Esophagus muscularis mucosa (tissue), 4 donors: ENCODE measurements at regions not wholly inside any gene's neighbourhood (a gene's known extent, or its start where the extent isn't known, plus 50 kb on each side); places are given as distances from the start of the nearest gene placed in this dataset.

Experiments
- DNase-seq: peaks from one replicate; pipeline ENCODE4 v3.0.0-alpha.2; 2017; ENCODE audit errors: extremely low spot score
- H3K27ac ChIP-seq, 4 donors: fragments of 200-600 bp; sonication (generic); replicated peaks in 1 of 4; 1 replicate in 3 of 4; 2 replicates in 1 of 4; pipeline ENCODE4 v1.5.1; 2016 to 2019; ENCODE audit warnings: mild to moderate bottlenecking in 1 of 4
- H3K27me3 ChIP-seq, 4 donors: fragments of 200-600 bp; sonication (generic); one replicate each; pipeline versions ENCODE4 v1.5.1 to v1.6.0; 2016 to 2019
- H3K36me3 ChIP-seq, 4 donors: fragments of 200-600 bp; sonication (generic); one replicate each; pipeline ENCODE4 v1.5.1; 2016 to 2019
- H3K4me1 ChIP-seq, 4 donors: fragments of 200-600 bp; sonication (generic); one replicate each; pipeline ENCODE4 v1.5.1; 2016 to 2019
- H3K4me3 ChIP-seq, 4 donors: fragments of 200-600 bp; sonication (generic); 1 replicate in 2 of 4; 2 replicates in 2 of 4; pipeline ENCODE4 v1.5.1; 2016 to 2019; ENCODE audit warnings: mild to moderate bottlenecking in 4 of 4, moderate library complexity in 1 of 4
- H3K9me3 ChIP-seq, 4 donors: fragments of 200-600 bp; sonication (generic); 1 replicate in 3 of 4; 2 replicates in 1 of 4; pipeline ENCODE4 v1.5.1; 2016 to 2019
- CTCF ChIP-seq, 3 experiments: fragments of 200-600 bp in 2 of 3; fragments of 450-650 bp in 1 of 3; sonication (generic) in 2 of 3; IDR thresholded peaks; one replicate each; pipeline ENCODE4 v1.5.1; 2017 to 2019; ENCODE audit warnings: antibody characterized with exemption in 3 of 3, mild to moderate bottlenecking in 2 of 3, moderate library complexity in 1 of 3
- EP300 ChIP-seq: sonication (generic); formaldehyde crosslinking; IDR thresholded peaks from one replicate; pipeline ENCODE4 v1.6.1; 2017; ENCODE audit warnings: antibody characterized with exemption
- POLR2A ChIP-seq: fragments of 450-650 bp; IDR thresholded peaks from one replicate; pipeline ENCODE4 v1.6.1; 2017; ENCODE audit warnings: antibody characterized with exemption, moderate library complexity, mild to moderate bottlenecking, low read depth
- POLR2AphosphoS5 ChIP-seq, 2 donors: sonication (generic); formaldehyde crosslinking; IDR thresholded peaks; one replicate each; pipeline ENCODE4 v1.6.1; 2017; ENCODE audit warnings: antibody characterized with exemption in 2 of 2
- WGBS: methylation state at CpG from one replicate; pipeline ENCODE4 v1.1.5; 2018; 5-methylcytosine and 5-hydroxymethylcytosine counted together
- intact Hi-C: fragments of 100-400 bp; cut with DNase I; formaldehyde crosslinking; loops from one replicate; pipeline ENCODE4 v1.15.1; 2023

GRCh38 chr5:124440471-124440870 lies 306.0 kb downstream of the ZNF608 start:
- intact Hi-C loops, result no loop called here
- TF ChIP-seq CTCF (IDR thresholded peaks at IDR 0.05), result no peak
- TF ChIP-seq POLR2AphosphoS5 (IDR thresholded peaks at IDR 0.05), result no peak
- TF ChIP-seq POLR2A, result no peak
- TF ChIP-seq EP300, result no peak
- no peaks in the 10 kb centered on the region for H3K36me3 ChIP-seq

DNA sequence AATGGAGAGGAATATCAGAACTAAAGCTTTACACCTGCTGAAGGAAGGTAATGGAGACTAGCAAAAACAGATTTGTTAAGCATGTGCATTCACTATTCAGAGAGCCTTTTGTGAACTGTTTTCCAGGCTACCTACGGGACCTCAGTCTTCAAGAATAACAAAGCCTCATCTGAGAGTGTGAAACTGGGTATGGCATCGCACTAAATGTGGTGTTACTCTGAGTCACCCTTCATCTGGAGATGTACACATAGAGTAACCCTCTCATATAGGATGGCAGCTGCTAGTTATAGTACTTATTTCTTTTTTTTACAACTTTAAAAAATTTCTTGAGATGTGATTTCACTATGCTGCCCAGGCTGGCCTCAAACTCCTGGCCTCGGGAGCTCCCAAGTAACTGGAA lies 306.8 kb downstream of the ZNF608 start:
- peaks cover 0 to 16% (median 3%) of the 10 kb centered on the region in 4 donors for H3K4me1 ChIP-seq
- TF ChIP-seq POLR2AphosphoS5 (IDR thresholded peaks at IDR 0.05) (no peak), POLR2A (no peak), EP300 (no peak), CTCF (IDR thresholded peaks at IDR 0.05) (no peak)
- H3K4me3 ChIP-seq, result no peak overlapping the region
- peak; percentile 42 for DNase-seq
- peaks cover 0 to 11% (median 0%) of the 10 kb centered on the region in 4 donors for H3K9me3 ChIP-seq
- no peaks in the 10 kb centered on the region for H3K36me3 ChIP-seq
- intact Hi-C loops, result no loop called here
- H3K27ac ChIP-seq, result no peak overlapping the region
- WGBS, result 91% methylated on average over 3 of the region's 3 CpGs
- no peaks in the 10 kb centered on the region for H3K27me3 ChIP-seq

More at GRCh38 chr5:124440471-124440870, 306.0 kb downstream of the ZNF608 start:
- WGBS, result 96% methylated on average over 4 of the region's 4 CpGs
- H3K27ac ChIP-seq, result no peak overlapping the region
- H3K4me1 ChIP-seq, result peaks cover 0 to 19% (median 3%) of the 10 kb centered on the region in 4 donors
- DNase-seq, result no peak
- peaks cover 0 to 2% (median 0%) of the 10 kb centered on the region in 4 donors for H3K9me3 ChIP-seq
- H3K4me3 ChIP-seq, result no peak overlapping the region
- no peaks in the 10 kb centered on the region for H3K27me3 ChIP-seq

DNA sequence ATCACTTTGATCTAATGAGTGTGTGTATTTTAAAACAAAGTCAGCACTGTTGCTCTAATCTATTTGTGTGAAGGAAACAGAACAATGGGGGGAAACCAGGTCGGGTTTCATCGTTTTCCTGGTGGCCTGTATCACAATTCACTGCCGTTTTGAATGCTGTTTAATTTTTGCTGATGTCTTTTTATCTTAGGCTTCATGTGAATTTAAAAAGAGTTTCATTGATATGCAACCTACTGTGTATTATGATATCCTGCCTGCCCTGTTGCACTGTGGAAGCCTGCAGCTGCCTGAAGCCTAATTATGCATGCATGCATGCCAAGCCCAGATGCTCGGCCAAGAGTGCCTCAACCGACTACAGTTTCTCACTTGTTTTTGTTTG lies 307.5 kb downstream of the ZNF608 start:
- TF ChIP-seq CTCF (IDR thresholded peaks at IDR 0.05), result no peak
- TF ChIP-seq POLR2AphosphoS5 (IDR thresholded peaks at IDR 0.05), result no peak
- TF ChIP-seq EP300, result no peak
- no peak for TF ChIP-seq POLR2A
- Histone ChIP-seq H3K27ac (no peak overlapping the region), H3K9me3 (peaks cover 0 to 17% (median 3%) of the 10 kb centered on the region in 4 donors), H3K27me3 (no peaks in the 10 kb centered on the region), H3K4me3 (no peak overlapping the region), H3K4me1 (peaks cover 0 to 9% (median 0%) of the 10 kb centered on the region in 4 donors), H3K36me3 (no peaks in the 10 kb centered on the region)
- WGBS, result 60% methylated on average over 5 of the region's 5 CpGs
- intact Hi-C loops, result no loop called here
- peak; percentile 82 for DNase-seq

DNA sequence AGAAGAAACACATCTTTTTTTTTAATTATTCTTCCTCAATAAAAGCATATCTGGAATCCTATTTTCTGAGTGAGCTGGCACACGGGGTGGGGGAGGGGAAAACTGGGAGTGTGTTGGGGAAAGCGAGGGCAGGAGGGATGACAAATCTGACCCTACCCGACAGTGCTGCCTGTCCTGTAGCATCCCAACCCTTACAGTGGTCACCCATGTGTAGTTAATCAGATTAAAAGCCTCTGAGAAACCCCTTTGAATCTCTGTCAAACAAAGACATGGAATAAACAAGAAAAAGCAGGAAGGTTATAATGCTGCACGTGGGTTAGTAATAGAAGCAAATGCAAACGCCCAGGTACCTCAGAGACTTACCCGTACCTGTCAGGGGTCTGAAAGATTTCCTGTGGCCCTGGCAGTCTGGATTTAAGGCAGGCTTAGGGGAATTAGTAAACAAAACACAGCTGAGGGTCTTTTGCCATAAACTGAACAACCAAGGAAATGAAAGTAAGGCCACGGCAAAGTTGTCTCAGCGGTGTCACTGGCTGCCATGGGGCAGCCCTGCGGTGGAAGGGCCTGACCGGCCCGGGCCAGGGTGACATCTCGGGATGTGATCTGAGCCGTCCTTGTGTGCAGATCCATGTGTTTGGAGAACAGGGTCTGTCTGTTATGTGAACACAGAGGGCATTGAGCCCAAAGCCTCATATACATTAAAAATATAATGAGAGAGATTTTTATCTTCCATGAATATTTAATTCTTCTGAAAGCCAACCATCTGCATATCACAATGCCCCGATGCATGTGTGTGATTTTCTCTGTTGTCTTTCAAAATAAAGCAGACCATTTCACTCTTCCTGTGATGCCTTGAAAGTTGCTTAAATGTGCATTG lies 308.2 kb downstream of the ZNF608 start:
- peak; percentile 57 for DNase-seq
- WGBS, result 90% methylated on average over 14 of the region's 14 CpGs
- Histone ChIP-seq H3K9me3 (peaks cover 0 to 17% (median 3%) of the 10 kb centered on the region in 4 donors), H3K27me3 (no peaks in the 10 kb centered on the region), H3K27ac (no peak overlapping the region), H3K36me3 (no peaks in the 10 kb centered on the region), H3K4me3 (no peak overlapping the region), H3K4me1 (peaks cover 0 to 7% (median 0%) of the 10 kb centered on the region in 4 donors)
- intact Hi-C loops, result no loop called here
- TF ChIP-seq CTCF (IDR thresholded peaks at IDR 0.05) (no peak), POLR2AphosphoS5 (IDR thresholded peaks at IDR 0.05) (no peak), POLR2A (no peak), EP300 (no peak)
